ENCODE measurements at regions not wholly inside any gene's neighbourhood (a gene's known extent, or its start where the extent isn't known, plus 50 kb on each side); places are given as distances from the start of the nearest gene placed in this dataset.

DNA sequence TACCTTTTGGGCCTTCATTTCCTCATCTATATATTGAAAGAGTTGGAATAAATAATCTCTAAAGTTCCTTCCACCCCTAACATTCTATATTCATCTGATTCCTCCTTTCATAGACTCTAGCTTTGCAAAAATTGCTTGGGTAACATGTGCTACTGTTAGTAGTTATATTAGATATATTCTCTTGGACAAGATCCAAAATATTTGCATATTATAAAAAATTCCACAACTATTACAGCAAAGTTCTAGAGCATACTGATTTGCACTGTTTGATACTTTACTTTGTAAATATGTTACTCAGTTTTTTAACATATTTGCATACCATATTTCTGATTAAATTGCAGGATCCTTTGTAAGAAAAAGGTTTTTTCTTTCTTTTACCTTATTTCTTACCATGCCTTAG lies 95.9 kb upstream of the UBE2E2 start:
- H3K27ac ChIP-seq (ENCODE audit: extremely low read length, insufficient read depth, low read length): no peak overlapping the region
- ATAC-seq (no peak), FAIRE-seq (no peak), DNase-seq (ENCODE audit: low spot score) (no peak)
- no peaks in the 10 kb centered on the region for H3K27me3 ChIP-seq (ENCODE audit: control insufficient read depth in 1 of 2, insufficient read depth in 2 of 2, low read length in 2 of 2)
- ChIA-PET CTCF (ENCODE audit: low intra/inter-chr PET ratio, low total read pairs) (no interaction called here), POLR2A (no interaction called here)
- H4K20me1 ChIP-seq (ENCODE audit: insufficient read depth, low read length): no peaks in the 10 kb centered on the region
- intact Hi-C loops (cut with micrococcal nuclease; ENCODE audit: unreplicated experiment) (no loop called here), in situ Hi-C loops (cut with HindIII; ENCODE audit: extremely low pct_ligation_motif_present, low pct_unique_long_range_greater_than_20kb) (no loop called here)
- no peaks in the 10 kb centered on the region for H3K36me3 ChIP-seq (replicated peaks in 1 of 2; ENCODE audit: control insufficient read depth in 1 of 2, insufficient read depth in 2 of 2, low read length in 2 of 2)
- no peak overlapping the region for H3K4me3 ChIP-seq (replicated peaks in 1 of 3; ENCODE audit: insufficient read depth in 1 of 3, low read depth in 2 of 3, low read length in 3 of 3)
- no peak overlapping the region for H3K4me2 ChIP-seq (ENCODE audit: low read depth, low read length)
- no peaks in the 10 kb centered on the region for H3K79me2 ChIP-seq (ENCODE audit: insufficient read depth, low read length)
- H2AFZ ChIP-seq (ENCODE audit: low read length): no peak overlapping the region
- TF ChIP-seq ZNF615 (CRISPR knock-in tag; IDR thresholded peaks at IDR 0.05; ENCODE audit: borderline replicate concordance) (no peak), MYC (CRISPR knock-in tag; IDR thresholded peaks at IDR 0.05; ENCODE audit: borderline replicate concordance) (no peak), ZMYM4 (CRISPR knock-in tag; IDR thresholded peaks at IDR 0.05) (no peak), FOXA1 (IDR thresholded peaks at IDR 0.05) (no peak), FOXA1 (CRISPR knock-in tag; IDR thresholded peaks at IDR 0.05) (no peak), ARNT2 (CRISPR knock-in tag; IDR thresholded peaks at IDR 0.05; ENCODE audit: low read depth) (no peak), ZNF136 (CRISPR knock-in tag; IDR thresholded peaks at IDR 0.05; ENCODE audit: low read depth) (no peak), ZNF350 (CRISPR knock-in tag; IDR thresholded peaks at IDR 0.05; ENCODE audit: borderline replicate concordance, low read depth) (no peak), ARID2 (CRISPR knock-in tag; IDR thresholded peaks at IDR 0.05; ENCODE audit: borderline replicate concordance) (no peak), KLF15 (CRISPR knock-in tag; IDR thresholded peaks at IDR 0.05; ENCODE audit: borderline replicate concordance) (no peak), ZNF432 (CRISPR knock-in tag; IDR thresholded peaks at IDR 0.05; ENCODE audit: borderline replicate concordance) (no peak), ZNF720 (CRISPR knock-in tag; IDR thresholded peaks at IDR 0.05) (no peak), ZNF431 (CRISPR knock-in tag; IDR thresholded peaks at IDR 0.05; ENCODE audit: borderline replicate concordance, low read depth) (no peak), ZXDC (CRISPR knock-in tag; IDR thresholded peaks at IDR 0.05) (no peak), ZNF83 (CRISPR knock-in tag; IDR thresholded peaks at IDR 0.05; ENCODE audit: borderline replicate concordance) (no peak), PRPF4 (IDR thresholded peaks at IDR 0.05; ENCODE audit: low read depth, low read length, poor library complexity, severe bottlenecking) (no peak), ZNF44 (CRISPR knock-in tag; IDR thresholded peaks at IDR 0.05) (no peak), PHF21A (CRISPR knock-in tag; IDR thresholded peaks at IDR 0.05) (no peak)
- TF ChIP-seq, protein P1, sequence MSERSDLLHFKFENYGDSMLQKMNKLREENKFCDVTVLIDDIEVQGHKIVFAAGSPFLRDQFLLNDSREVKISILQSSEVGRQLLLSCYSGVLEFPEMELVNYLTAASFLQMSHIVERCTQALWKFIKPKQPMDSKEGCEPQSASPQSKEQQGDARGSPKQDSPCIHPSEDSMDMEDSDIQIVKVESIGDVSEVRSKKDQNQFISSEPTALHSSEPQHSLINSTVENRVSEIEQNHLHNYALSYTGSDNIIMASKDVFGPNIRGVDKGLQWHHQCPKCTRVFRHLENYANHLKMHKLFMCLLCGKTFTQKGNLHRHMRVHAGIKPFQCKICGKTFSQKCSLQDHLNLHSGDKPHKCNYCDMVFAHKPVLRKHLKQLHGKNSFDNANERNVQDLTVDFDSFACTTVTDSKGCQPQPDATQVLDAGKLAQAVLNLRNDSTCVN (CRISPR knock-in tag; IDR thresholded peaks at IDR 0.05; ENCODE audit: borderline replicate concordance): no peak
- TF ChIP-seq, protein P2, sequence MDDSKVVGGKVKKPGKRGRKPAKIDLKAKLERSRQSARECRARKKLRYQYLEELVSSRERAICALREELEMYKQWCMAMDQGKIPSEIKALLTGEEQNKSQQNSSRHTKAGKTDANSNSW (CRISPR knock-in tag; IDR thresholded peaks at IDR 0.05; ENCODE audit: borderline replicate concordance): no peak
- no peaks in the 10 kb centered on the region for H3K4me1 ChIP-seq (ENCODE audit: insufficient read depth, low read length)
- no TSS peak for BruUV-seq (replicated peaks)
- H3K9me3 ChIP-seq (ENCODE audit: low read length): no peaks in the 10 kb centered on the region
- no peak overlapping the region for H3K9ac ChIP-seq (ENCODE audit: insufficient read depth, low read depth, low read length)

Measured in HepG2 (cell line).